ENCODE measurements at regions not wholly inside any gene's neighbourhood (a gene's known extent, or its start where the extent isn't known, plus 50 kb on each side); places are given as distances from the start of the nearest gene placed in this dataset.

DNA sequence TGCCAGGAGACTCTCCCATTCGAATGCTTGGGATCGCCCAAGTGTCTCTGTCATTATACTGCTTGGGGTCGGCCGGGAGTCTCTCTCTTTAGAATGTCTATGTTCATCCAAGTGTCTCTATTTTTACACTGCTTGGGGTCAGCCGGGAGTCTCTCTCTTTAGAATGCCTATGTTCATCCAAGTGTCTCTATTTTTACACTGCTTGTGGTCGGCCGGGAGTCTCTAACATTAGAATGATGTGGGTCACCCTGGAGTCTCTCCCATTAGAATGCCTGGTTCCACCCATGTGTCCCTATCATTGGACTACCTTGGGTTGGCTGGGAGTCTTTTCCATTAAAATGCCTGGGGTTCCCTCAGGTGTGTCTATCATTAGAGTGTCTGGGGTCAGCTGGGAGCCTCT lies 2230.4 kb downstream of the TP53TG3F start:
- H3K9me3 ChIP-seq (ENCODE audit: control insufficient read depth, insufficient read depth, low read length) = peaks cover 55% of the 10 kb centered on the region; the same call in 1 of the 2 replicates
- ChIA-PET CTCF (no interaction called here), POLR2A (no interaction called here)
- H3K4me3 ChIP-seq (ENCODE audit: low read depth, low read length) = no peak overlapping the region
- H3K27me3 ChIP-seq (ENCODE audit: control insufficient read depth, insufficient read depth, low read length) = no peaks in the 10 kb centered on the region
- H3K27ac ChIP-seq (ENCODE audit: low read depth, low read length) = no peak overlapping the region
- TF ChIP-seq, protein P1, sequence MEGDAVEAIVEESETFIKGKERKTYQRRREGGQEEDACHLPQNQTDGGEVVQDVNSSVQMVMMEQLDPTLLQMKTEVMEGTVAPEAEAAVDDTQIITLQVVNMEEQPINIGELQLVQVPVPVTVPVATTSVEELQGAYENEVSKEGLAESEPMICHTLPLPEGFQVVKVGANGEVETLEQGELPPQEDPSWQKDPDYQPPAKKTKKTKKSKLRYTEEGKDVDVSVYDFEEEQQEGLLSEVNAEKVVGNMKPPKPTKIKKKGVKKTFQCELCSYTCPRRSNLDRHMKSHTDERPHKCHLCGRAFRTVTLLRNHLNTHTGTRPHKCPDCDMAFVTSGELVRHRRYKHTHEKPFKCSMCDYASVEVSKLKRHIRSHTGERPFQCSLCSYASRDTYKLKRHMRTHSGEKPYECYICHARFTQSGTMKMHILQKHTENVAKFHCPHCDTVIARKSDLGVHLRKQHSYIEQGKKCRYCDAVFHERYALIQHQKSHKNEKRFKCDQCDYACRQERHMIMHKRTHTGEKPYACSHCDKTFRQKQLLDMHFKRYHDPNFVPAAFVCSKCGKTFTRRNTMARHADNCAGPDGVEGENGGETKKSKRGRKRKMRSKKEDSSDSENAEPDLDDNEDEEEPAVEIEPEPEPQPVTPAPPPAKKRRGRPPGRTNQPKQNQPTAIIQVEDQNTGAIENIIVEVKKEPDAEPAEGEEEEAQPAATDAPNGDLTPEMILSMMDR (IDR thresholded peaks at IDR 0.05; ENCODE audit: low read depth, low read length) = no peak
- no peak for DNase-seq (ENCODE audit: low read depth, low spot score)

DNA sequence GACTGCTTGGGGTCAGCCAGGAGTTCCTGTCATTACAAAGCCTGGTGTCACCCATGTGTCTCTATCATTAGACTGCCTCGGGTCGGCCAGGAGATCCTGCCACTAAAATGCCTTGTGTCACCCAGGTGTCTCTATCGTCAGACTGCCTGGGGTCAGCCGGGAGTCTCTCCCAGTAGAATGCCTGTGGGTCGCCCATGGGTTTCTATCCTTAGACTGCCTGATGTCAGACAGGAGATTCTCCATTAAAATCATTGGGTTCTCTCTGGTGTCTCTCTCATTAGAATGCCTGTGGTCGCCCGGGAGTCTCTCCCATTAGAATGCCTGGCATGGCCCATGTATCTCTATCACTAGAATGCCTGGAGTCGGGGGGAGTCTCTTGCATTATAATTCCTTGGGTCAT lies 2231.0 kb downstream of the TP53TG3F start:
- POLR2A ChIA-PET = no interaction called here
- no peaks in the 10 kb centered on the region for H3K27me3 ChIP-seq (ENCODE audit: control insufficient read depth, insufficient read depth, low read length)
- no peak for DNase-seq (ENCODE audit: low read depth, low spot score)
- no peak overlapping the region for H3K27ac ChIP-seq (ENCODE audit: low read depth, low read length)
- TF ChIP-seq, protein P1 (IDR thresholded peaks at IDR 0.05; ENCODE audit: low read depth, low read length) = no peak
- CTCF ChIA-PET = no interaction called here
- H3K9me3 ChIP-seq (ENCODE audit: control insufficient read depth, insufficient read depth, low read length) = peaks cover 54% of the 10 kb centered on the region; the same call in 1 of the 2 replicates
- H3K4me3 ChIP-seq (ENCODE audit: low read depth, low read length) = no peak overlapping the region

DNA sequence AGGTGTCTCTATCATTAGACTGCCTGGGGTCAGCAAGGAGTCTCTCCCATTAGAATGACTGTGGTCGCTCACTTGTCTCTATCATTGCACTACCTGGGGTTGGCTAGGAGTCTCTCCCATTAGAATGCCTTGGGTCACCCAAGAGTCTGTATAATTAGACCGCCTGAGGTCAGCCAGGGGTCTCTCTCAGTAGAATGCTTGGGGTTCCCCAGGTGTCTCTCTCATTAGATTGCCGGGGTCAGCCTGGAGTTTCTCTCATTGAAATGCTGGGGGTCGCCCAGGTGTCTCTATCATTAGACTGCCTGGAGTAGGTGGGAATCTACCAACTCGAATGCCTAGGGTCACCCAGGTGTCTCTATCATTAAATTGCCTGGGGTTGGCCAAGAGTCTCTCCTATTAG lies 2231.6 kb downstream of the TP53TG3F start:
- peaks cover 52% of the 10 kb centered on the region; the same call in 1 of the 2 replicates for H3K9me3 ChIP-seq (ENCODE audit: control insufficient read depth, insufficient read depth, low read length)
- H3K27me3 ChIP-seq (ENCODE audit: control insufficient read depth, insufficient read depth, low read length) = no peaks in the 10 kb centered on the region
- DNase-seq (ENCODE audit: low read depth, low spot score) = no peak
- ChIA-PET POLR2A (no interaction called here), CTCF (no interaction called here)
- TF ChIP-seq, protein P1 (IDR thresholded peaks at IDR 0.05; ENCODE audit: low read depth, low read length) = no peak
- no peak overlapping the region for H3K4me3 ChIP-seq (ENCODE audit: low read depth, low read length)
- no peak overlapping the region for H3K27ac ChIP-seq (ENCODE audit: low read depth, low read length)

DNA sequence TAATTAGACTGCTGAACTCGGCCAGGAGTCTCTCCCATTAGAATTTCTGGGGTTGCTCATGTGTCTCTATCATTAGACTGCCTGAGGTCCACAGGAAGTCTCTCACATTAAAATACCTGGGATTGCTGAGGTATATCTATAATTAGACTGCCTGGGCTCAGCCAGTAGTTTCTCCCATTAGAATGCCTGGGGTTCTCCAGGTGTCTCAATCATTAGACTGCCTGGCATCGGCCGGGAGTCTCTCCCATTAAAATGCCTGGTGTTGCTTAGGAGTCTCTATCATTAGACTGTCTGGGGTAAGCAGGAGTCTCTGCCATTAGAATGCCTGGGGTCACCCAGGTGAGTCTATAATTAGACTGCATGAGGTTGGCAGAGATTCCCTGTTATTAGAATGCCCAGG lies 2233.4 kb downstream of the TP53TG3F start:
- peaks cover 39% of the 10 kb centered on the region; the same call in 1 of the 2 replicates for H3K9me3 ChIP-seq (ENCODE audit: control insufficient read depth, insufficient read depth, low read length)
- CTCF ChIA-PET = no interaction called here
- POLR2A ChIA-PET = no interaction called here

DNA sequence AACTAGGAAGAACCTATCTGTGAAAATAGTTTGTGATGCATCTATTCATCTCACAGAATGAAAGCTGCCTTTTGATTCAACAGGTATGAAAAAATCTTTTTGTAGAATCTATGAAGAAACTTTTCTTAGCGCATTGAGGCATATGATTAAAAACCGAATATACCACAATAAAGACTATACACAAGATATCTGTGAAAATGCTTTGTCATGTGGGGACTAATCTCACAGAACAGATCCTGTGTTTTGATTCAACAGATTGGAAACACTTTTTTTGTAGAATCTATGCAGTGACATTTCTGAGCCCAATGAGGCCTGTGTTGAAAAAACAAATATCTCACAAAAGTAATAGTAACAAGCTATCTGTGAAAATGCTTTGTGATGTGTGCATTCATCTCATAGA lies 2247.5 kb downstream of the TP53TG3F start:
- Histone ChIP-seq H3K27ac (ENCODE audit: low read depth, low read length) (no peak overlapping the region), H3K27me3 (ENCODE audit: control insufficient read depth, insufficient read depth, low read length) (no peaks in the 10 kb centered on the region), H3K4me3 (ENCODE audit: low read depth, low read length) (no peak overlapping the region), H3K9me3 (ENCODE audit: control insufficient read depth, insufficient read depth, low read length) (peaks cover 7% of the 10 kb centered on the region; the same call in 1 of the 2 replicates)
- POLR2A ChIA-PET = no interaction called here
- CTCF ChIA-PET = no interaction called here
- TF ChIP-seq, protein P1 (IDR thresholded peaks at IDR 0.05; ENCODE audit: low read depth, low read length) = no peak
- DNase-seq (ENCODE audit: low read depth, low spot score) = no peak

More for the DNA sequence above, 2233.4 kb downstream of the TP53TG3F start:
- no peak overlapping the region for H3K27ac ChIP-seq (ENCODE audit: low read depth, low read length)
- no peak for DNase-seq (ENCODE audit: low read depth, low spot score)
- H3K4me3 ChIP-seq (ENCODE audit: low read depth, low read length) = no peak overlapping the region
- H3K27me3 ChIP-seq (ENCODE audit: control insufficient read depth, insufficient read depth, low read length) = no peaks in the 10 kb centered on the region
- TF ChIP-seq, protein P1 (IDR thresholded peaks at IDR 0.05; ENCODE audit: low read depth, low read length) = no peak
